SK-N-MC (cell line): ENCODE measurements at regions not wholly inside any gene's neighbourhood (a gene's known extent, or its start where the extent isn't known, plus 50 kb on each side); places are given as distances from the start of the nearest gene placed in this dataset.

ENCODE experiments used
- EZH2 ChIP-seq: fragments of 200-600 bp; sonication (generic); IDR thresholded peaks from one replicate; pipeline ENCODE4 v1.6.1; 2017; ENCODE audit warnings: antibody characterized with exemption
- POLR2AphosphoS5 ChIP-seq: IDR thresholded peaks from 2 replicates; pipeline ENCODE4 v1.6.1; 2012; ENCODE audit warnings: mild to moderate bottlenecking, low read depth, low read length, borderline replicate concordance

GRCh38 chr15:61319892-61320291, 90.8 kb upstream of the RORA start:
- no peak for TF ChIP-seq POLR2AphosphoS5
- no peak for TF ChIP-seq EZH2
